NCI-H2196 (cell line): ENCODE measurements at regions not wholly inside any gene's neighbourhood (a gene's known extent, or its start where the extent isn't known, plus 50 kb on each side); places are given as distances from the start of the nearest gene placed in this dataset.

ENCODE experiments used
- DNase-seq: peaks from one replicate; lab custom pipeline; 2025; ENCODE audit not compliant: unreplicated experiment; lab: John Stamatoyannopoulos, UW

DNA sequence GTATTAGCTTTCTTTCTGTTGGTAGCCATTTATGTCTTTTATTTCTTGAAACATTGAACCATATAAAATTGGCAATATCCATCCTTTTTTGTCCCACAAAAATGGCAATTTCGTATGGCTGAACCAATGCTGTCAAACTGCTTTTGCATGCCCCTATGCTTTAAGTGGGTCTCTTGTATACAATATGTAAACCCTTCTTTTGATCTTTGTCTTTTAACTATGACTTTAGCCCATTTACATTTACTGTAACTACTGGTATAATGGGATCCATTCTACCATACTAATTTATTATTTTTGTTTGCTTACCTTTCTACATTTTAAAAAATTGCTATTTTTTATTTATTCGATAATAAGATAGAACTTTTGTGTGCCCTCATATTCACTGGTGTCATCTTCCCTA is 93.4 kb downstream of the TENT4A start:
- DNase-seq: no peak

DNA sequence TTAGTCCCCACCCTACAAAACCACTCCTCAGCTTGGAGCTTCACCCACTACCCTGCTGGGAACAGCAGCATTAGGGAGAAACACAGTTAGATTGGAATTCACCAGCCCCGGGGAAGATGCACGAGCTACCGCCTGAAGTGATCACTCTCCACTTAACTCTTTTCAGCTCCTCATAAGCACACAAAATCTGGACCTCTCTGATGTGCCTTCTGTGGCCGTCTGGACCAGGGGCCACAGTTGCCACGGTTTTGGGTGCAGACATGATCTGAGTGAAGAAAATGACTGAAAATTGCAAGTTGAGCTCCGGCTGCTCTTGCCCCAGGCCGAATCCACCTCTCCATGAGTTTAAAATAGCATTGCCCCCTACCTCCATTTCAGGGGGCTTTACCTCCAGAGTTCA is 95.2 kb downstream of the TENT4A start:
- no peak for DNase-seq

DNA sequence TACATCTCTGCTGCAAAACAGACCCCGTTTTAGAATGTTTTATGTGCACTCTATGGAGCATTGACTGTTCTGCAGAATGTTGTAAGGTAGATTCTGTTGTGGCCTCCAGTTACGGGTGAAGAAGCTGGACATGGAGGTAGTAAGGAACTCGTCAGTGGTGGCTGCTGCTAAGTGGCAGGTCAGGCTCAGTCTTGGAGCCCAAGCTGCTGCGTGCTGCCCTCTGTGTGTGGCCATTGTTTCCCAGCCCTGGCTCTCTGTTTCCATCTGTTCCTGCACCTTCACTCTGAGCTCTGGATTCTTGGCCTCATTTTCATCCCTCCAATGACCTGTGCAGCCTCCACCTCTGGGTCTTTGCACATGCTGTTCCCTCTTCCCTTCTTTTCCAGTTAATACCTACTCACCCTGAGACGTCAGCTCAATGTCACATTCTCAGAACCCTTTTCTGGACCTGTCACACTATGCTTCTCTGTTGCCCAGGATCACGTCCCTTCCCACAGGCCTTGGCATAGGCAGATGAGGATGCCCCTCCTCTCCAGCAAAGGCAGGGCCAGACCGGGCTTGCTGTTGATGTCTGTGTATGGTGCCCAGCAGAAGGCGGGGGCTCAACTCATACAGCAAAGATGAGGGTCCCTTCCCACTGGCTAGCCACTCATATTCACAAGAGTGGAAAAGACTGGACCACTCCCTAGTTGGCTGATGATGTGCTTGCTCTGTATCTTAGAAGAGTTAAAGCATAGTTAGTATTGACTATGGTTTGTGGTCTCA is 97.6 kb downstream of the TENT4A start:
- no peak for DNase-seq

DNA sequence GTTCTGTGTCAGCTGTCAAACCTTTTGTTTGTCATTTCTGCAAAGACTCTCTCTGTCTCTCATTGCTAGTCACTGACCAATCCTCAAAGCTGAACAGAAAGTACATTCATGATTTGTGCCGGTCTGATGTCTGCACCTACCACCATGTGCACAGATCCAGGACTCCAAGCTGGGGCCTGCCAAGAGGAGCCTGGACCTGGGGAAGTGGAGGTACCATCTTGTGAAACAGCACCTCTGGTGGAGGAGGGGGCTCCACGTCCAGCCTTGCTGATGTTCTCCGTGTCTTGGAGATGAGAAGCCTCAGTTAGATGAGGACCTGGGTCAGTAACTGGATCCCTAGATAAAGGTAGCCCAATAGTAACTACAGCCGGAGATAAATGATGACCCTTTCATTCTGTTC is 98.9 kb downstream of the TENT4A start:
- no peak for DNase-seq

DNA sequence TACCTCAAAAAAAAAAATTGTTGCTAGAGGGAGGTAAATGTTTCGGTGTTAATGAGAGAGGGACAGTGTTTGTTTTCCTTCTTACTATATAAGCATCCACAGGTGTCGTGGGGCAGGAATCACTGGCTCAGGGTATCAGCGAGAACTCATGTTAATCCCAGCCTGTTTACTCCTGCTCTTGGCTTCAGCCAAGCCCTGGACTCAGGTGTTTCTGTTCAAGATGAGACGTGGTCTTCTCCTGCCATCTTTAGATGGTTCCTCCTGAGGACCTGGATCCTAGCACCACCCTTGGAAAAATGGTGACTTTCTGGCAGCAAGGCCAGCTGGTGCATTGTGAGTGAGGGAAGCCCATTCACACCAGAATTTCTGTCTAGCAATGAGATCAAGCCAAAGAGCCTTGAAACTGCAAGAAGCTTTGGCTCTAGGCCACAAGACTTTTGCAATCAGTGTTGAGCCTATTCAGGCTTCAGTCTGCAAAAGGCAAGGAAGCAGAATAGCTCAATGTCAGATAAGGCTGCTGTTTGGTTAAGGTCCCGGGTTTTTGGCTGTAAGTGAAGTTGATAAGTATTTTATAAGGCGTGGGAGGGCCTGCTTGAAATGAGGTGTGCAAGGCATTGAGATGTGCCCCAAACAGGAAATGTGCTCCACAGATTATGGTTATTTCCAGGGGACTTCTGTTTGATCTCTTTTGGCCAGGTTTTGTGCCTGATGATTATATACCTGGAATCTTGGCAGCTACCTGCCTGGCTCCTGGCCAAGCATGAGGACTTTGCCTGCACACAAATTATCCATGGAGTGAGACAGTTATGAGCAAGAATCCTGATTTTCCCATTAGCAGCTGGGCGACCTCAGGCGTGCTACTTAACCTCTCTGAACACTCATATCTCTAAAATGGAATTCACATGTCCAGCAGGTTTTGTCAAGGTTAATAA is 99.8 kb downstream of the TENT4A start:
- DNase-seq: peak; percentile 25

DNA sequence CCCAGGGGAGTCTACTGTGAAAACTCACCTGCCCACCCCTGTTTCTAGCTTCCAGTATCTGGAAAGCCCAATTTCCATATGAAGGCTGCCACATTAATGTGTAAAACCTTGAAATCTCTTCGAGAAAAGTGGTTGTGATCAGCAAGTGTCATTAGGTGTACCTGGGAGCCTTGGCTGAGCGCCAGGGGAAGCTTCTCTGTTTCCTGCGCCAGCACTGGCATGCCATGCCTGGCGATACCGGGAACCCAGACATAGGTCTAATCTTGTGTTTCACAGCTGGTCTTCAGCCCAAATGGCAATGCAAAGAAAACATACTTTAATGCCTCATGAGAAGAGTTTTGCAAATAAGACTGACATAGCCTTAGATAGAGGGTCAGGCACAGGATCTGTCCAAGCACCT is 101.6 kb downstream of the TENT4A start:
- DNase-seq: no peak

DNA sequence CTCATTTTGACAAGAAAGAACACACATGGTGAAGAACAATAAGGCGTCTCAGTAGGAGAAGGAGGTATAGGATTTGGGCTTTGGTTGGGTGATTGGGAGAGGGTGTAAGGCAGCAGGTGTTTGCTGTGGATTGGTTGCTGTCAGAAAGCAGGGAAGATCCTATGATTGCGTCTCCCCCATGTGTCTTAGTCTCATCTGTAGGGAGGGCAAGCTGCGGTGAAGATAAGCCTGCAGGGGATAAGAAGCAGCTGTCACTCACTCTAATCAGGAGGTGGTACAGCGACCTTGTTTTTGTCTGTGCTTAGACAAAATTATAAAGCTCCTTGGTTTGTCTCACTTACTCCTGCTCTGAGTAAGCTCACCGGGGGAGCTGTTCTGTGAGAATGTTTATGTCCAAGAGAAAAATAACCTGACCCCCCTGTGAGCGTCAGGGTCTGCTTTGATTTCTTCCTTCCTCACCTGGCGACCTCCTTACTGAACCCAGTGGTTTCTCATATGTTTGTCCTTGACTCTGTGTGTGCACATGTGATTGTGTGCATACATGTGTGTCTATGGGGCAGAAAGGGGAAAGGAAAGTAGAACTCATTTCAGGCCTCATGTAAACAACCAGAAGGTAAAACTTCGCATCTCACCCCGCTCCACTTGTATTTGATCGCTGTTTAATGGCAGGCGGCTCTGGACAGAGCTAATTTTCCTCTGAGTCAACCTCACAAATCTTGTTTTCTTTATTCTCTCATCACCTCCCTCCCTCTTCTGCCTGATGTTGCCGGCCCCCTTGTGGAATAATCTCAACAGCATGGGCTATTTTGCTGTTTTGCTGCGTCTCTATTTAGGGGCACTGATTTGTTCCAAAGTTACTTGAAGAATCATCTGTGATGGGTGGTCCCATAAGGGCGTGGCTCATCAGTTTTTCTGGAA is 105.6 kb downstream of the TENT4A start:
- no peak for DNase-seq

DNA sequence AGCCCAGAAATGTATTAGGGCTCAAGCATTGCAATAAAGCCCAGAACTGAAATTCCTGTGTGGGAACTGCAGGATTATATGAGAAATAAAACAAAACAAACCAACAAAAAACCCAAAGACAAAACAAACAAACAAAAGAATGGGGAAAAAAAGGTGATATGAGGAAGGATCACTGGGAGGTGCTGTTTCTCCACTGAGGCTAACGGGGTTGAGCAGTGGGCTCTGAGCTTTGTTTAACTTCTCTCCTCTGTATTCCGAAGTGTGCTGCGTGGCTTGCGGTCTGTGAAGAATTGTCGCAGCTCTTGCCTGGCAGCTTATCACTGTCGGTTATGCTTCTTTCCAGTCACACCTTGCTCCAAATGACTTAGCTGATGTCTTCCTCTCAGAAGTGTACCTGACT is 106.3 kb downstream of the TENT4A start:
- DNase-seq: no peak

DNA sequence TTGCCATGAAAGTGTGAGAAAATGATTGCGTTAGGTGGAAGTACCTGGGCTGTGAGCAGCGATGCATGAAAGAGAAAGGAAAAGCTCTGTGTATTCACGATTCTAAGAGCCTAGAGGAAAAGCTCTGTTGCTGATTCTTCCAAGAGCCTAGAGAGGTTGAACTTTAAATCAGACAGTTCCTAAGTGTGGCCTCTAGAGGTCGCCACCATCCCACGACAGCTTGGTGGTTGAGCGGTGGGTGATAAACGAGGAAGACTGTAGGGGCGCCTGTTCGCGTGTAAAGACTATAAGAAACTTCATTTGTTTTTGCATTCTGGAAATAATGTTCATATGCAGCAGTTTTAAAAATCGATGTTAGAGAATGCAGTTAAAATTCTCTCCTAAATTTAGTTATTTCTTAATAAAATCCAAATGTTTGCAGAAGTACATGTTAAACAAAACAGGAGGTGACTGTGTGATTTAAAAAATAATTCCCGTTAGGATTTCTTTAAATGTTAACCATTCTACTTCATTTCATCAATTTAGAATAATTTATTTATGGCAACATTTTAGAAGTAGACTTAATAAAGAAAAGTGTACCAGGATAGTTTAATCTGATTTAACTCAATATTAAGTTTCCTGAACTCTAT is 107.7 kb downstream of the TENT4A start:
- peak; percentile 35 for DNase-seq

DNA sequence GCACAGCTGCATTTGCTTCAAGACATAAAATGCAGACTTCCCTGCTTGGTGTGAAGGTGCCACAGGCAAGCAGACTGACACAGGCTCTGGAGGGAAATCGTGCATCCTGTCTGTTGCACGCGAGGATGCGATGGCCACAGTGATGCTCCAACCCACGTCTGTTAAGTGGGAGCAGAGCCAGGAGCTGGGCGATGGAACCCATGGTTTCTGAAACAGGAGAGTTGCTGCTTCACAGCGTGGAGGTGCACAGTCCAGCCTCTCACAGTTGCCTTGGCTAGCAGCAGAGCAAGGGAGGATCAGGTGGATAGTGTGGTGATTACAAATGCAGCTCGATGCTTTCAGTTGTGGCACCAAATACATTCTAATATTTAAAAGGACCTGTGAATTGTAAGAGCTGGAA is 108.8 kb downstream of the TENT4A start:
- DNase-seq: no peak

DNA sequence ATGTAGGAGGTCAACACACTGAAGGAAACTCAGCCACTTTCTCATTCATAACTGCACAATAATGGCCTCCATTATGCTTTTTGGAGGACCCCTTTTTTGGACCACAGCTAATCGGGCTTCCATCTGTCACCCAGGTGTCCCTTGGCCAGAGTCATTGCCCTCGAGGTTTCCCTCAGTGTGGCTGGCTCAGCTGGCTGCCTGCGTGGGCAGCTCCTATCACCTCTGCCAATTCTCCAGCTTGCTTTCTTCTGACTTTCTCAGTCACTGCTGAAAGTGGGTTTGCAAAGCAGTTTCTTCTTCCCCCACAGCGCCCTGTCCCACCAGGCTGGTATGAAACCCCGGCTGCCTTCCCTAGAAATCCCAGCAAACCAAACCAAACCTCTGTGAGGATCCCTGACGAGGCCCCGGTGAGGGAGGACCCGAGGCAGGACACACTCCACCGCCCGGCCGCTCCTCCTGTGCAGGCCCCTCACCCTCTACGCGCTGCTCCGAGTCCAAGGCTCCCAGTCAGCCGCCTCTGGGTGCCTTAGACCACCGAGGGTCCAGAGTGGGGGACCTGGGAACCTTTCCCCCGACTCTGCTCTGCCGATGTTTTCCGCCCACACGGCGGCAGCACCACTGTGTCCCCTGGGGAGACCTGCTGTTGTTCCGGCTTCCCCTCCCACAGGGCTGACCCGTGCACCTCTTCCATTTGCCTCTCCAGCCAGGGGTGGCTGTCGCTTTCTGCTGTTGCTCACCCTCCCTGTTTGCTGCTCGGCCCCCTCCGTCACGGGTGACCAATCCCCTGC is 109.5 kb downstream of the TENT4A start:
- DNase-seq: no peak

DNA sequence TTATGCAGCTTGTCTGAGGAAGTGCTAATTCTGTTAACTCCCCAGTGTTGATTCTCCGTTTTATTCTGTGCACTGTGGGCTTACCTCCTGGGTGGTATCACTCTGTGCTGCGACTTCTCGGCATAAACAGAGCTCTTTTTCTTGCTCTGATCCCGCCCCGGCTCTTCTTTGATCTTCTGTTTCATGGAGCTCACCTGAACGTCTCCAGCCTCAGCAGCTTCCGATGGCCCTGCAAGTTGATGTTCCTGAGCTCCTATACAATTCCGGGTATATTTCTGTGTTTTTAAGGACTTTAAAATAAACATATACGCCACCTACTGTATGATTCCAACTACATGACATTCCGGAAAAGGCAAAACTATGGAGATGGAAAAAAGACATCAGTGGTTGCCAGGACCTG is 110.8 kb downstream of the TENT4A start:
- no peak for DNase-seq

DNA sequence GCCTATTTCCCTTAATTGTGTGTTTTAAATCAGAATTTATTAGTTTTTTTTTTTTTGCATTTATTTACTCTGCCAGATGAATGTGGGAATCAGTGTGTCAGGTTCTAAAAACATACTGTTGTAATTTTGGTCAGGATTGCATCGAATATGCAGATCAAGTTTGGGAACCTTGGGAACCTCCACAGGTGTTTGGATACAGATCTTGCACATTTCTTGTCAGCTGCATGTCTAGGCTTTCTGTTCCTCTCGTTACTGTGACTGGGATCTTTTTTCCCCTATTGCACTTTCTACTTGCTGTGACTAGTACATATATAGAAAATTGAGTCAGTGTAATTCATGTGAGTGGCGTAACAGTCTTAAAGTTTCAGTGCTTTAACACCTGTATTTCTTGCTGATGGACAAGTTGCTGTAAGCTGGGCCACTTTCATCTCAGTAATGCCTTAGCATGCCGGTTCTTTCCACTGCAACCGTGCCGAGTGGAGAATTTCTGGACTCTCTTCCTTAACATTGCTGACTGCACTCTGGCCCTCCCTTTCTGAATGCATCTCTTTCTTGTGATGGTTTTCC is 112.5 kb downstream of the TENT4A start:
- no peak for DNase-seq

DNA sequence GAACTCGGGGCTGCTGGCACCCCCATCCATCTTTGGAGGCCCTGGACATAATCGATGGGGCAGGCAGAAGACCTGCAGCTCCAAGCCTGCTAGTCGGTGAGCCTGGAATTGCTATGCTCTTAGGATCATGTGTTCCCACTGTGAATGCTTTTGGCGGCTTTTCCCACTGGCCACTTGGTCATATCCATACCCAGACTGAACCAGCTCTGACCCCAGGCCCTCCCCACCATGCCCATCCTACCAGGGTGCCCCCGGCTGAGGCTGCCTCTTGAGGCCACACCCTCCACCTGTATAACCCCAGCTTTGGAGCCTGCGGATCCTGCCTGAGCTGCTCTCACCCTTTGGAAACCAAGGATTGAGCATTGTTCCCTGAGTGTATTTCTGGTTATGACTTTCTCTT is 113.5 kb downstream of the TENT4A start:
- no peak for DNase-seq

DNA sequence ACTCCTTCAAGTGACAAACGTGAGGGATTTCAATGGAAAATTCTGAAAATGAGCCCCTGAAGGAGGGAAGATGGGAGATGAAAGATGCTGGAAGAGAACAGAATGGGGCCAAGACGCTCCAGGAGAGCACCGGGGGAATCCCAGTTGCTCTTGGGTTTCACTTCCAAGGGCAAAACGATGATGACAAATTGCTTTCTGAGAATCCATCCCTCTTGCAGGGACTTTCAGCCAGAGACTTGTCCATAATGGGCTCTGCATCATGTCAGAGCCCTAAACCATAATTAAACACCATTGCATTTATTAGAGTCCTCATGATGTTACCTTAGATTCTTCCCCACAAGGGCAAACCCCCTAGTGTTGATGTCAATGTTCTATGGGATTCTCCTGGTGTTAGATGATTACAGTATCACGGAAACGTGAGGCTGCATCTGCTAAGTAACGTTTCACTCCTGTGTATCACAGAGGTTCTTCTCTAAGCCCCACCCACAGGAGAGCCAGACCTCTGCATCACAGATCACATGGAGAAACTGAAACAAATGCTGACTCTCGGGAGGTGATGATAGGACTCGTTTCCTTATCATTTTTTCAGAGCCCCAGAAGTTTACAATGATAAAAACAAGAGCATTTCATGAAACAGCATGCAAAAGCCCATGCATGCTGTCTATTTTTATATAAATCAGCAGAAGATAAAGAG is 114.4 kb downstream of the TENT4A start:
- DNase-seq: no peak

DNA sequence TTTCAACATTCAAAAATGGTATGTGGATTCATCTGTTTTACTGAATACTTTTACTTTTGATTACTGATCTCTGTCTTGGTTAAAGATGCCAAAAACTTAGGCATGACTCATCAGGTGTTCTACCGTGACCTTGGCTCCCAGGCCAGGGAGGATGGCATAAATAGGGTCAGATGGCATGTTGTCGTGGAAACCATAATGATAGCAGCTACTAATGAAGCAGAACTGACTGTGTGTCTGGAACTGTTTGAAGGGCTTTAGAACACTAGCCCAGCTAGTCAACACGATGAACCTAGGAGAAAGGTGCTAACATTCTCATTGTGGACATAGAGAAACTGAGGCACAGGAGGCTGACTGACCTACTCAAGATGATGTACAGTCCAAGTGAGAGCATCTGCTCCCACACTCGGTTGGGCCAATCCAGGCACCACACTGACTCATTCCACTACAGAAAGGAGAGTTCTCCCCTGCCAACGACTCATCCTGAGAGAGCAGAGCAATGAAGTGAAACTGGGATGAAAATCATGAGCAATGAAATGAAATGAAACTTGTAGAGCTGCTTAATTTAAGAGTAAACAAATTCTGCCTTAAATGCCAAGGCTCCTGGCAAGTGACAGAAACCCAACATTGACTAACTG is 116.0 kb downstream of the TENT4A start:
- no peak for DNase-seq

DNA sequence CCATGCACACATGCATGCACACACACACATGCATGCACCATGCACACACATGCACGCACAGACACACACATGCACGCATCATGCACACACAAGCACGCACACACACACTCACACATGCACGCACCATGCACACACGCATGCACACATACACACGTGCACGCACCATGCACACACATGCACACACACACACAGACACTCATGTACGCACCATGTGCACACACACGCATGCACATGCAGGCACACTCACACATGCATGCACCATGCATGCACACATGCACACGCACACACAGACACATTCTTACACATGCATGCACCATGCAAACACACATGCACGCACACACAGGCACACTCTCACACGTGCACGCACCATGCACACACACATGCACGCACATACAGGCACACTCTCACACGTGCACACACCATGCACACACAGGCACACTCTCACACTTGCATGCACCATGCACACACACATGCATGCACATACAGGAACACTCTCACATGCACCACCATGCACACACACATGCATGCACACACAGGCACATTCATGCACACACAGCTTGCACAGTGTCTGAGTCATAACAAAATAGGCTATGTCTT is 117.5 kb downstream of the TENT4A start:
- no peak for DNase-seq
